Neural cell (in vitro differentiated cells): ENCODE measurements at regions not wholly inside any gene's neighbourhood (a gene's known extent, or its start where the extent isn't known, plus 50 kb on each side); places are given as distances from the start of the nearest gene placed in this dataset.

Experiments used
- H2AFZ ChIP-seq: fragments of 200-600, 300-800 bp; sonication (generic), shearing (Covaris generic); 2 replicates; pipeline ENCODE4 v1.6.0; 2014; ENCODE audit warnings: low read depth, mild to moderate bottlenecking, antibody characterized with exemption, low read length, moderate library complexity
- H3F3A ChIP-seq: fragments of 200-600 bp; shearing (Covaris generic); 2 replicates; pipeline ENCODE4 v1.6.1; 2016; ENCODE audit warnings: mild to moderate bottlenecking, moderate library complexity, mixed read lengths, antibody characterized with exemption, low read length; ENCODE audit not compliant: insufficient read depth, poor library complexity, severe bottlenecking
- H3K27ac ChIP-seq: fragments of 200-600, 300-800 bp; sonication (generic), shearing (Covaris generic); 2 replicates; pipeline ENCODE4 v1.5.1; 2014; ENCODE audit warnings: mild to moderate bottlenecking, low read length, moderate library complexity
- H3K27me3 ChIP-seq: fragments of 300-800, 200-600 bp; sonication (generic), shearing (Covaris generic); 2 replicates; pipeline ENCODE4 v1.6.0; 2014; ENCODE audit warnings: mild to moderate bottlenecking, low read depth, low read length, moderate library complexity; ENCODE audit not compliant: insufficient read depth
- H3K36me3 ChIP-seq: fragments of 300-800, 200-600 bp; sonication (generic), shearing (Covaris generic); 2 replicates; pipeline ENCODE4 v1.5.1; 2014; ENCODE audit warnings: mild to moderate bottlenecking, antibody characterized with exemption, low read length, moderate library complexity; ENCODE audit not compliant: insufficient read depth
- H3K4me2 ChIP-seq: fragments of 300-800, 200-600 bp; sonication (generic), shearing (Covaris generic); 2 replicates; pipeline ENCODE4 v1.6.0; 2014; ENCODE audit warnings: mild to moderate bottlenecking, low read length
- H3K4me3 ChIP-seq: fragments of 300-800, 200-600 bp; sonication (generic), shearing (Covaris generic); 2 replicates; pipeline ENCODE4 v1.5.1; 2014; ENCODE audit warnings: mild to moderate bottlenecking, low read length, moderate library complexity
- H3K79me2 ChIP-seq: fragments of 200-600 bp; shearing (Covaris generic); replicated peaks from 2 replicates; pipeline ENCODE4 v1.6.0; 2014; ENCODE audit warnings: mild to moderate bottlenecking, low read length, moderate library complexity; ENCODE audit not compliant: insufficient read depth
- H3K9ac ChIP-seq: fragments of 300-800, 200-600 bp; sonication (generic), shearing (Covaris generic); 2 replicates; pipeline ENCODE4 v1.6.1; 2016; ENCODE audit warnings: mild to moderate bottlenecking, low read length, mixed read lengths
- H3K9me2 ChIP-seq: fragments of 200-600 bp; shearing (Covaris generic); 2 replicates; pipeline ENCODE4 v1.6.1; 2016; ENCODE audit warnings: mild to moderate bottlenecking, low read length, mixed read lengths; ENCODE audit not compliant: insufficient read depth
- H3K9me3 ChIP-seq: fragments of 200-600, 300-800 bp; sonication (generic), shearing (Covaris generic); 2 replicates; pipeline ENCODE4 v1.6.1; 2016; ENCODE audit warnings: mild to moderate bottlenecking, mixed run types, low read length, moderate library complexity, mixed read lengths
- H4K20me1 ChIP-seq: fragments of 200-600 bp; shearing (Covaris generic); 2 replicates; pipeline ENCODE4 v1.6.1; 2016; ENCODE audit warnings: mild to moderate bottlenecking, mixed run types; ENCODE audit not compliant: insufficient read depth
- EP300 ChIP-seq: fragments of 450-650 bp; conservative IDR thresholded peaks from 2 replicates; pipeline ENCODE4 v1.6.1; 2014; ENCODE audit warnings: antibody characterized with exemption, mild to moderate bottlenecking, moderate library complexity; ENCODE audit not compliant: poor library complexity, severe bottlenecking
- EZH2 ChIP-seq: fragments of 200-600, 300-800 bp; shearing (Covaris generic), sonication (generic); IDR thresholded peaks from 2 replicates; pipeline ENCODE4 v1.6.1; 2014; ENCODE audit warnings: antibody characterized with exemption, low read length, borderline replicate concordance, mild to moderate bottlenecking; ENCODE audit not compliant: insufficient read depth, poor library complexity, severe bottlenecking
- MXI1 ChIP-seq: fragments of 450-650 bp; conservative IDR thresholded peaks from 2 replicates; pipeline ENCODE4 v1.6.1; 2014; ENCODE audit warnings: antibody characterized with exemption, mild to moderate bottlenecking; ENCODE audit not compliant: poor library complexity, severe bottlenecking
- POLR2AphosphoS5 ChIP-seq: IDR thresholded peaks from 2 replicates; pipeline ENCODE4 v1.6.1; 2012
- RAD21 ChIP-seq: fragments of 450-650 bp; conservative IDR thresholded peaks from 2 replicates; pipeline ENCODE4 v1.6.1; 2014; ENCODE audit warnings: antibody characterized with exemption, mild to moderate bottlenecking, moderate library complexity
- SMC3 ChIP-seq: fragments of 450-650 bp; conservative IDR thresholded peaks from 2 replicates; pipeline ENCODE4 v1.6.1; 2014; ENCODE audit warnings: antibody characterized with exemption, mild to moderate bottlenecking, moderate library complexity; ENCODE audit not compliant: poor library complexity
- TAF1 ChIP-seq: IDR thresholded peaks from 2 replicates; pipeline ENCODE4 v1.6.1; 2012; ENCODE audit warnings: low read depth
- TF ChIP-seq, protein P1 (sequence below): fragments of 450-650 bp; IDR thresholded peaks from 2 replicates; pipeline ENCODE4 v1.5.1; 2014; ENCODE audit warnings: antibody characterized with exemption, mild to moderate bottlenecking, moderate library complexity; ENCODE audit not compliant: poor library complexity, severe bottlenecking
- TF ChIP-seq, protein P2 (sequence below): IDR thresholded peaks from 2 replicates; pipeline ENCODE4 v1.6.1; 2012; ENCODE audit warnings: borderline replicate concordance

DNA sequence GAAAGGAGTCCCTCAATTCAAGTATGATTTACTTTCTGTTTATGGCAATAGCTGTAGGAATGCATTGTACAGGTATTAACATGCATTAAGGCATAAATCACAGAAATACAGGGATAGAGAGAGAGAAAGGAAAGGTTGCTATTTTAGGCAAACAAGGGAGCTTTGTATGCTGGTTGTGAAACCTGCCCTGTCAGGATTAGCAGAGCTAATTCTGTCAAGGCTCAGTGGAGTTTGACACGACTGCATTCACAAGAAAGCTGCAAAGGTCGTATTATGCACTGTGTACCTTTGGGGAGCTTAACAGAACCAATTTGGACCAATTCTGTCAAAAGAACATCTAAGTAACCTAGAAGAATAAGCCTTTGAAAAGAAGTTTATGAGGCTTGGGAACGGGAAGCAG, 239.3 kb downstream of the GRIA2 start:
- peak overlapping the region; percentile 29 for H2AFZ ChIP-seq
- no peaks in the 10 kb centered on the region for H3K9me3 ChIP-seq
- H3K4me2 ChIP-seq = no peak overlapping the region

DNA sequence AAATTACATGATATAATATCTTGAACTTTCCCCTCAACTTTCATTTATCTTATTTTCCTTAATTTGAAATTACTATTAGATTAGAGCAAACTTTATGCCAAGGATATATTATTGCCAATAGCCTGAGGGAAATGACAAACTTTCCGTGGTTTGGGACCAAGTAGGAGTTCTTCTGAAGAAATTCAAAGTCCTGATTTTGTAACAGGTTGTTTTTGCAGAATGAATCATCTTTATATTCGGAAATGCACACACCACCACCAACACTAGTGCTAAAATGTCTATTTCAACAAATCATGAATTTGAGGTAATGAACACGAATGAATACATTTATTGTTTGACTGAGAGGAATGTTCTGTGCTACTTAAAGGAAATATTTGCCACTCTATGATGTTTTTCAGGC, 226.7 kb downstream of the GRIA2 start:
- Histone ChIP-seq H3F3A (no peaks in the 10 kb centered on the region), H3K79me2 (no peaks in the 10 kb centered on the region), H4K20me1 (no peaks in the 10 kb centered on the region), H3K27ac (no peak overlapping the region), H3K27me3 (no peaks in the 10 kb centered on the region), H3K9me2 (no peaks in the 10 kb centered on the region), H3K4me3 (no peak overlapping the region), H2AFZ (no peak overlapping the region), H3K36me3 (no peaks in the 10 kb centered on the region), H3K9ac (no peak overlapping the region), H3K9me3 (no peaks in the 10 kb centered on the region), H3K4me2 (no peak overlapping the region)
- TF ChIP-seq SMC3 = no peak
- TF ChIP-seq RAD21 = no peak
- no peak for TF ChIP-seq EZH2
- TF ChIP-seq EP300 = no peak
- TF ChIP-seq, protein P1, sequence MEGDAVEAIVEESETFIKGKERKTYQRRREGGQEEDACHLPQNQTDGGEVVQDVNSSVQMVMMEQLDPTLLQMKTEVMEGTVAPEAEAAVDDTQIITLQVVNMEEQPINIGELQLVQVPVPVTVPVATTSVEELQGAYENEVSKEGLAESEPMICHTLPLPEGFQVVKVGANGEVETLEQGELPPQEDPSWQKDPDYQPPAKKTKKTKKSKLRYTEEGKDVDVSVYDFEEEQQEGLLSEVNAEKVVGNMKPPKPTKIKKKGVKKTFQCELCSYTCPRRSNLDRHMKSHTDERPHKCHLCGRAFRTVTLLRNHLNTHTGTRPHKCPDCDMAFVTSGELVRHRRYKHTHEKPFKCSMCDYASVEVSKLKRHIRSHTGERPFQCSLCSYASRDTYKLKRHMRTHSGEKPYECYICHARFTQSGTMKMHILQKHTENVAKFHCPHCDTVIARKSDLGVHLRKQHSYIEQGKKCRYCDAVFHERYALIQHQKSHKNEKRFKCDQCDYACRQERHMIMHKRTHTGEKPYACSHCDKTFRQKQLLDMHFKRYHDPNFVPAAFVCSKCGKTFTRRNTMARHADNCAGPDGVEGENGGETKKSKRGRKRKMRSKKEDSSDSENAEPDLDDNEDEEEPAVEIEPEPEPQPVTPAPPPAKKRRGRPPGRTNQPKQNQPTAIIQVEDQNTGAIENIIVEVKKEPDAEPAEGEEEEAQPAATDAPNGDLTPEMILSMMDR = no peak
- no peak for TF ChIP-seq TAF1
- TF ChIP-seq, protein P2, sequence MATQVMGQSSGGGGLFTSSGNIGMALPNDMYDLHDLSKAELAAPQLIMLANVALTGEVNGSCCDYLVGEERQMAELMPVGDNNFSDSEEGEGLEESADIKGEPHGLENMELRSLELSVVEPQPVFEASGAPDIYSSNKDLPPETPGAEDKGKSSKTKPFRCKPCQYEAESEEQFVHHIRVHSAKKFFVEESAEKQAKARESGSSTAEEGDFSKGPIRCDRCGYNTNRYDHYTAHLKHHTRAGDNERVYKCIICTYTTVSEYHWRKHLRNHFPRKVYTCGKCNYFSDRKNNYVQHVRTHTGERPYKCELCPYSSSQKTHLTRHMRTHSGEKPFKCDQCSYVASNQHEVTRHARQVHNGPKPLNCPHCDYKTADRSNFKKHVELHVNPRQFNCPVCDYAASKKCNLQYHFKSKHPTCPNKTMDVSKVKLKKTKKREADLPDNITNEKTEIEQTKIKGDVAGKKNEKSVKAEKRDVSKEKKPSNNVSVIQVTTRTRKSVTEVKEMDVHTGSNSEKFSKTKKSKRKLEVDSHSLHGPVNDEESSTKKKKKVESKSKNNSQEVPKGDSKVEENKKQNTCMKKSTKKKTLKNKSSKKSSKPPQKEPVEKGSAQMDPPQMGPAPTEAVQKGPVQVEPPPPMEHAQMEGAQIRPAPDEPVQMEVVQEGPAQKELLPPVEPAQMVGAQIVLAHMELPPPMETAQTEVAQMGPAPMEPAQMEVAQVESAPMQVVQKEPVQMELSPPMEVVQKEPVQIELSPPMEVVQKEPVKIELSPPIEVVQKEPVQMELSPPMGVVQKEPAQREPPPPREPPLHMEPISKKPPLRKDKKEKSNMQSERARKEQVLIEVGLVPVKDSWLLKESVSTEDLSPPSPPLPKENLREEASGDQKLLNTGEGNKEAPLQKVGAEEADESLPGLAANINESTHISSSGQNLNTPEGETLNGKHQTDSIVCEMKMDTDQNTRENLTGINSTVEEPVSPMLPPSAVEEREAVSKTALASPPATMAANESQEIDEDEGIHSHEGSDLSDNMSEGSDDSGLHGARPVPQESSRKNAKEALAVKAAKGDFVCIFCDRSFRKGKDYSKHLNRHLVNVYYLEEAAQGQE = no peak
- TF ChIP-seq POLR2AphosphoS5 = no peak
- no peak for TF ChIP-seq MXI1

More for the DNA sequence above, 239.3 kb downstream of the GRIA2 start:
- Histone ChIP-seq H4K20me1 (no peaks in the 10 kb centered on the region), H3K27me3 (no peaks in the 10 kb centered on the region), H3K4me3 (peak overlapping the region; percentile 49), H3F3A (no peaks in the 10 kb centered on the region), H3K9me2 (no peaks in the 10 kb centered on the region), H3K27ac (peak overlapping the region; percentile 36), H3K79me2 (no peaks in the 10 kb centered on the region), H3K36me3 (no peaks in the 10 kb centered on the region), H3K9ac (peak overlapping the region; percentile 19)
- TF ChIP-seq RAD21 (no peak), TAF1 (no peak), EP300 (peak; percentile 15), EZH2 (no peak)
- TF ChIP-seq, protein P2 = no peak
- TF ChIP-seq, protein P1 = no peak
